Hepatocyte (in vitro differentiated cells): ENCODE measurements at regions not wholly inside any gene's neighbourhood (a gene's known extent, or its start where the extent isn't known, plus 50 kb on each side); places are given as distances from the start of the nearest gene placed in this dataset.

Experiments
- DNase-seq: peaks from one replicate; pipeline ENCODE4 v3.0.0-alpha.2; 2016; ENCODE audit warnings: low spot score
- H2AFZ ChIP-seq: fragments of 200-600 bp; sonication (generic); 2 replicates; pipeline ENCODE4 v1.6.0; 2016; ENCODE audit warnings: antibody characterized with exemption, mild to moderate bottlenecking
- H3K27ac ChIP-seq: fragments of 200-600 bp; sonication (generic); 2 replicates; pipeline ENCODE4 v1.5.1; 2016; ENCODE audit warnings: mild to moderate bottlenecking
- H3K27me3 ChIP-seq: fragments of 200-600 bp; sonication (generic); 2 replicates; pipeline ENCODE4 v1.6.1; 2016
- H3K36me3 ChIP-seq: fragments of 200-600 bp; sonication (generic); replicated peaks from 2 replicates; pipeline ENCODE4 v1.5.1; 2016; ENCODE audit warnings: low read depth; ENCODE audit not compliant: insufficient read depth
- H3K4me1 ChIP-seq: fragments of 200-600 bp; sonication (generic); 2 replicates; pipeline ENCODE4 v1.5.1; 2016; ENCODE audit warnings: mild to moderate bottlenecking, moderate library complexity; ENCODE audit not compliant: insufficient read depth
- H3K4me2 ChIP-seq: fragments of 200-600 bp; sonication (generic); 2 replicates; pipeline ENCODE4 v1.6.0; 2016
- H3K4me3 ChIP-seq: fragments of 200-600 bp; sonication (generic); 2 replicates; pipeline ENCODE4 v1.5.1; 2016; ENCODE audit warnings: mild to moderate bottlenecking
- H3K79me2 ChIP-seq: fragments of 200-600 bp; sonication (generic); 2 replicates; pipeline ENCODE4 v1.6.0; 2017; ENCODE audit warnings: mild to moderate bottlenecking
- H3K9me2 ChIP-seq: fragments of 200-600 bp; sonication (generic); replicated peaks from 2 replicates; pipeline ENCODE4 v1.6.0; 2017; ENCODE audit warnings: mild to moderate bottlenecking; ENCODE audit not compliant: insufficient read depth
- H3K9me3 ChIP-seq: fragments of 200-600 bp; sonication (generic); 2 replicates; pipeline ENCODE4 v1.5.1; 2016; ENCODE audit warnings: low read depth, mild to moderate bottlenecking
- H4K20me1 ChIP-seq: fragments of 200-600 bp; sonication (generic); 2 replicates; pipeline ENCODE4 v1.6.0; 2016; ENCODE audit warnings: mild to moderate bottlenecking; ENCODE audit not compliant: insufficient read depth, poor library complexity, severe bottlenecking
- EZH2 ChIP-seq: fragments of 200-600 bp; sonication (generic); IDR thresholded peaks from 2 replicates; pipeline ENCODE4 v1.6.1; 2016; ENCODE audit warnings: antibody characterized with exemption, mild to moderate bottlenecking, borderline replicate concordance
- EZH2phosphoT487 ChIP-seq: fragments of 200-600 bp; sonication (generic); IDR thresholded peaks from one replicate; pipeline ENCODE4 v1.6.1; 2018; ENCODE audit warnings: antibody characterized with exemption, mild to moderate bottlenecking, low read depth, moderate library complexity; ENCODE audit not compliant: unreplicated experiment, severe bottlenecking
- WGBS: methylation state at CpG from one replicate; pipeline ENCODE4 v1.1.6; 2016; ENCODE audit warnings: low lambda C conversion rate; ENCODE audit errors: missing lambda C conversion rate; 5-methylcytosine and 5-hydroxymethylcytosine counted together
- TF ChIP-seq, protein P1 (sequence below): fragments of 200-600 bp; sonication (generic); IDR thresholded peaks from 2 replicates; pipeline ENCODE4 v1.5.1; 2016; ENCODE audit warnings: antibody characterized with exemption, mild to moderate bottlenecking; ENCODE audit not compliant: poor library complexity

DNA sequence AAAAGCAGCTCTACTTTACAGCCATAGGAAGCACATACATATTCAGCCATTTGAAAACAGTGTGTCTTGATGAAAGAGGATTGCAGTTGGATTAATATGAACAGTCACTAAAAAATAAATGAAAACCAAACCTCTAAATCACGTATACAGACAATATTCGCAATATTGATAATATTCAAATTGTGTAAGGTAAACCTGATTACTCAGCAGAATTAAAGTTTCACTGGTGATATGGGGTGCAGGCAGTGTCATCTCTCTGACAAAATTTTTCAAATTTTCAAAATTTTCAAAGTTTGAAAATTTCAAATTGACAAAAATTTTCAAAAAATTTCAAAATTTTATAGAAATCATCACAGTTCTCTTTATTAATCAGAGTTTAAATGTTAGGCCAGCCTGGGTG lies 55.7 kb downstream of the FAT4 start:
- H3K4me2 ChIP-seq = no peak overlapping the region
- TF ChIP-seq EZH2 (no peak), EZH2phosphoT487 (no peak)
- TF ChIP-seq, protein P1, sequence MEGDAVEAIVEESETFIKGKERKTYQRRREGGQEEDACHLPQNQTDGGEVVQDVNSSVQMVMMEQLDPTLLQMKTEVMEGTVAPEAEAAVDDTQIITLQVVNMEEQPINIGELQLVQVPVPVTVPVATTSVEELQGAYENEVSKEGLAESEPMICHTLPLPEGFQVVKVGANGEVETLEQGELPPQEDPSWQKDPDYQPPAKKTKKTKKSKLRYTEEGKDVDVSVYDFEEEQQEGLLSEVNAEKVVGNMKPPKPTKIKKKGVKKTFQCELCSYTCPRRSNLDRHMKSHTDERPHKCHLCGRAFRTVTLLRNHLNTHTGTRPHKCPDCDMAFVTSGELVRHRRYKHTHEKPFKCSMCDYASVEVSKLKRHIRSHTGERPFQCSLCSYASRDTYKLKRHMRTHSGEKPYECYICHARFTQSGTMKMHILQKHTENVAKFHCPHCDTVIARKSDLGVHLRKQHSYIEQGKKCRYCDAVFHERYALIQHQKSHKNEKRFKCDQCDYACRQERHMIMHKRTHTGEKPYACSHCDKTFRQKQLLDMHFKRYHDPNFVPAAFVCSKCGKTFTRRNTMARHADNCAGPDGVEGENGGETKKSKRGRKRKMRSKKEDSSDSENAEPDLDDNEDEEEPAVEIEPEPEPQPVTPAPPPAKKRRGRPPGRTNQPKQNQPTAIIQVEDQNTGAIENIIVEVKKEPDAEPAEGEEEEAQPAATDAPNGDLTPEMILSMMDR = no peak
- H3K79me2 ChIP-seq = peaks cover 61% of the 10 kb centered on the region
- H3K27ac ChIP-seq = no peak overlapping the region
- no peaks in the 10 kb centered on the region for H3K27me3 ChIP-seq
- no peak overlapping the region for H2AFZ ChIP-seq
- no peaks in the 10 kb centered on the region for H3K4me1 ChIP-seq
- H3K36me3 ChIP-seq = no peaks in the 10 kb centered on the region
- no peaks in the 10 kb centered on the region for H3K9me2 ChIP-seq
- DNase-seq = no peak
- H3K4me3 ChIP-seq = no peak overlapping the region
- 98% methylated on average over 2 of the region's 2 CpGs for WGBS
- H3K9me3 ChIP-seq = no peaks in the 10 kb centered on the region
- peaks cover 40% of the 10 kb centered on the region for H4K20me1 ChIP-seq

DNA sequence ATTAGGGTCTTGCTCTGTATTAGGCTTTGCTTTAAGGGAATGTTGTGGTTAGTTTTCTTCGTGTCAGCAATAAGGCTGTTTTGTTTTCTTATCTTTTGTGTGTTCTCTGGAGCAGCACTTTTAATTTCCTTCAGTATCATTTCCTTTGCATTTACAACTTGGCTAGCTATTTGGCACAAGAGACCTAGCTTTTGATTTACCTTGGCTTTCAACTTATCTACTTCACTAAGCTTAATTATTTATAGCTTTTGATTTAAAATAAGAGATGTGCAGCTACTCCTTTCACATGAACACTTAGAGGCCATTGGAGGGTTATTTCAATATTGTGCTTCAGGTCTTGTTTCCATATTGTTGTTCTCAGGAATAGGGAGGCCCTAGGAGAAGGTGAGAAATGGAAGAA lies 68.2 kb downstream of the FAT4 start:
- Histone ChIP-seq H3K27ac (no peak overlapping the region), H3K27me3 (no peaks in the 10 kb centered on the region), H3K4me2 (no peak overlapping the region), H3K4me1 (no peaks in the 10 kb centered on the region), H3K9me2 (no peaks in the 10 kb centered on the region), H2AFZ (no peak overlapping the region), H3K9me3 (no peaks in the 10 kb centered on the region), H3K36me3 (no peaks in the 10 kb centered on the region), H4K20me1 (peaks cover 7% of the 10 kb centered on the region), H3K4me3 (no peak overlapping the region), H3K79me2 (peaks cover 49% of the 10 kb centered on the region)
- 74% methylated on average over 1 of the region's 1 CpG for WGBS
- DNase-seq = no peak
- TF ChIP-seq EZH2phosphoT487 (no peak), EZH2 (no peak)

DNA sequence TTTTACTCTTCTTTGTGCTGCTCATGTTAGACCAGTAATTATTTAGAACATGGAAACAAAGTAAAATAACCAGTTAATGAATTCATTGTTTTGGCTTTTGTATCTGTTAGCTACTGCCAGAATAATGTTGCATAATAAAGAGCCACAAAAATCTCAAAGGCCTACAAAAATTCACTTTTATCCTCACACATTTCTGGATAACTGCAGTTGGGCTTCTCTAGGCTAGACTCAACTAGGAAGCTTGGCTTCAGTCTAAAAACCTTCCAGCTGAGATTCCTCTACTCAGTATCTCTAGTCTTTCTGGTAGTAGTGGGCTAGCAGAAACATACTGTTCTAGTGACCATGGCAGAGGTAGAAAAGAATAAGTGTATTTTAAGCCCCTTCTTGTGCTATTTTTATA lies 73.0 kb downstream of the FAT4 start:
- Histone ChIP-seq H3K9me3 (no peaks in the 10 kb centered on the region), H3K27ac (no peak overlapping the region), H4K20me1 (peaks cover 11% of the 10 kb centered on the region), H3K4me3 (no peak overlapping the region), H3K27me3 (no peaks in the 10 kb centered on the region), H3K79me2 (peaks cover 27% of the 10 kb centered on the region), H3K36me3 (no peaks in the 10 kb centered on the region), H3K4me1 (no peaks in the 10 kb centered on the region), H3K9me2 (no peaks in the 10 kb centered on the region), H2AFZ (no peak overlapping the region), H3K4me2 (no peak overlapping the region)
- TF ChIP-seq EZH2 (no peak), EZH2phosphoT487 (no peak)
- TF ChIP-seq, protein P1 = no peak
- no peak for DNase-seq

DNA sequence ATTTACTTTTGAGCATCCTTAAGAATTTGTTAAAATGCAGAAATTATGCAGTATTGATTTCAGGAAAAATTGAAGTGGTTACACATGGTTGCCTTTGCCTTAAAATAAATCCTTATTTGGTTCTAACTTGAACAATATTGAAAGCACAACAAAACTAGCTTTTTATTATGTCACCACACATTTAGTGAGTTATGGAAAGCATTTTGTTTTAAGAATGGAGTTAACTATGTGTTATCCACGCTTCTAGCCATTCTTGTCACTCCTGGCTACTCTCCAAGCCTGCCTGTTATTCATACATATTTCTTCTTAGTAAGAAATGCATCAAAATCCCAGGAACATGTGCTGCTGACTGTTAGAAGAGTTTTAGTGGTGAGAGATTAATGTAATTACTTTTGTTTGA lies 73.9 kb downstream of the FAT4 start:
- H3K27ac ChIP-seq = no peak overlapping the region
- no peak overlapping the region for H3K4me2 ChIP-seq
- no peaks in the 10 kb centered on the region for H3K9me3 ChIP-seq

More for the DNA sequence above, 73.9 kb downstream of the FAT4 start:
- no peaks in the 10 kb centered on the region for H3K9me2 ChIP-seq
- H2AFZ ChIP-seq = no peak overlapping the region
- no peak overlapping the region for H3K4me3 ChIP-seq
- H3K79me2 ChIP-seq = peaks cover 19% of the 10 kb centered on the region
- no peaks in the 10 kb centered on the region for H3K4me1 ChIP-seq
- H3K27me3 ChIP-seq = no peaks in the 10 kb centered on the region
- no peaks in the 10 kb centered on the region for H3K36me3 ChIP-seq
- WGBS = 87% methylated on average over 1 of the region's 1 CpG
- no peak for DNase-seq
- TF ChIP-seq EZH2 (no peak), EZH2phosphoT487 (no peak)
- TF ChIP-seq, protein P1 = no peak
- H4K20me1 ChIP-seq = peaks cover 11% of the 10 kb centered on the region
